ENCODE measurements at regions not wholly inside any gene's neighbourhood (a gene's known extent, or its start where the extent isn't known, plus 50 kb on each side); places are given as distances from the start of the nearest gene placed in this dataset.

DNA sequence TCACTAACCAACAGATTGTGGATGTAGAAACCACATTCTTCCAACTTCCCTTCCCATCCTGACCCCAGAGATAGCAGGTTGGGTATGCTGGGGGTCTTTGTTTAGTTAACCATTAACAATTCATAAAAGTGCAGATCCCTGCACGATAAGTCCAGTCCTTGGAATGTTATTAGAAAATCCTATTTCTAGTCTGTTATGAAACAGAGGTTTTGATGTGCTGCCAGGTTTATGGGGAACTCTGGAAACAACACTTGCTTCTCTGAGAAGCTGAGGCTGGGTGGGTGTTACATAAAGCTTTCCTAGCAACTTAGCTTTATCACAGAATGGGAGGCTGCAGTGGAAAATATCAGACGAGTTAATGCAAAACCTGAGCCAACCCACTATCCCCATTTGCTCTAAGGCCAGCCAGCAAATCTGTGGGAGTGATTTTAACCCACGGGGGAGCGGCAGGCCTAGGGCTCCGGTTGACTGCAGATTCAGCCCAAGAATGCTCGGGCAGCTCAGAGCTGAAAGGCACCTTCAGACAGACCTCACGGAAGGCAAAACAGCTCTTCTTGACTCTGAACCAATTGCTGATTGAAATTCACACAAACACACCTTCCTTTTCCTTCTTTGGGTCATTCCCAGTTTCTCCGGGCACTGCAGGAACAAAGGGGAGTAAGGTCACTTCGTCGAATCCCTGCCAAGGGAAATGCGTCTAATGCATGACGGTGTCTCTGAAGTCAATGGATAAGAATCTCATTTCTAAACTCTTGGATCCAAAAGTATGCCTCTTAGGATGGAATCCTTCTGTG is 111.7 kb upstream of the IRF2BP2 start (continued):
- TF ChIP-seq, protein P1, sequence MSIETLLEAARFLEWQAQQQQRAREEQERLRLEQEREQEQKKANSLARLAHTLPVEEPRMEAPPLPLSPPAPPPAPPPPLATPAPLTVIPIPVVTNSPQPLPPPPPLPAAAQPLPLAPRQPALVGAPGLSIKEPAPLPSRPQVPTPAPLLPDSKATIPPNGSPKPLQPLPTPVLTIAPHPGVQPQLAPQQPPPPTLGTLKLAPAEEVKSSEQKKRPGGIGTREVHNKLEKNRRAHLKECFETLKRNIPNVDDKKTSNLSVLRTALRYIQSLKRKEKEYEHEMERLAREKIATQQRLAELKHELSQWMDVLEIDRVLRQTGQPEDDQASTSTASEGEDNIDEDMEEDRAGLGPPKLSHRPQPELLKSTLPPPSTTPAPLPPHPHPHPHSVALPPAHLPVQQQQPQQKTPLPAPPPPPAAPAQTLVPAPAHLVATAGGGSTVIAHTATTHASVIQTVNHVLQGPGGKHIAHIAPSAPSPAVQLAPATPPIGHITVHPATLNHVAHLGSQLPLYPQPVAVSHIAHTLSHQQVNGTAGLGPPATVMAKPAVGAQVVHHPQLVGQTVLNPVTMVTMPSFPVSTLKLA (IDR thresholded peaks at IDR 0.05) = no peak
- TF ChIP-seq ZSCAN22 (CRISPR knock-in tag; IDR thresholded peaks at IDR 0.05) = no peak
- TF ChIP-seq SALL1 (CRISPR knock-in tag; IDR thresholded peaks at IDR 0.05) = peak; percentile 82
- no peak for TF ChIP-seq NCOA5 (CRISPR knock-in tag; IDR thresholded peaks at IDR 0.05)
- TF ChIP-seq ZNF12 (CRISPR knock-in tag; IDR thresholded peaks at IDR 0.05) = no peak
- no peak for TF ChIP-seq ZNF484 (CRISPR knock-in tag; IDR thresholded peaks at IDR 0.05; ENCODE audit: borderline replicate concordance, low read depth)
- TF ChIP-seq DPF2 (CRISPR knock-in tag; IDR thresholded peaks at IDR 0.05; ENCODE audit: borderline replicate concordance, low read depth) = no peak
- no peak for TF ChIP-seq NBN (conservative IDR thresholded peaks at IDR 0.05)
- TF ChIP-seq ELF4 (CRISPR knock-in tag; IDR thresholded peaks at IDR 0.05; ENCODE audit: borderline replicate concordance) = no peak; the same call in 1 of the 2 replicates
- TF ChIP-seq, protein P2, sequence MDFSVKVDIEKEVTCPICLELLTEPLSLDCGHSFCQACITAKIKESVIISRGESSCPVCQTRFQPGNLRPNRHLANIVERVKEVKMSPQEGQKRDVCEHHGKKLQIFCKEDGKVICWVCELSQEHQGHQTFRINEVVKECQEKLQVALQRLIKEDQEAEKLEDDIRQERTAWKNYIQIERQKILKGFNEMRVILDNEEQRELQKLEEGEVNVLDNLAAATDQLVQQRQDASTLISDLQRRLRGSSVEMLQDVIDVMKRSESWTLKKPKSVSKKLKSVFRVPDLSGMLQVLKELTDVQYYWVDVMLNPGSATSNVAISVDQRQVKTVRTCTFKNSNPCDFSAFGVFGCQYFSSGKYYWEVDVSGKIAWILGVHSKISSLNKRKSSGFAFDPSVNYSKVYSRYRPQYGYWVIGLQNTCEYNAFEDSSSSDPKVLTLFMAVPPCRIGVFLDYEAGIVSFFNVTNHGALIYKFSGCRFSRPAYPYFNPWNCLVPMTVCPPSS (IDR thresholded peaks at IDR 0.05) = no peak
- TF ChIP-seq, protein P3, sequence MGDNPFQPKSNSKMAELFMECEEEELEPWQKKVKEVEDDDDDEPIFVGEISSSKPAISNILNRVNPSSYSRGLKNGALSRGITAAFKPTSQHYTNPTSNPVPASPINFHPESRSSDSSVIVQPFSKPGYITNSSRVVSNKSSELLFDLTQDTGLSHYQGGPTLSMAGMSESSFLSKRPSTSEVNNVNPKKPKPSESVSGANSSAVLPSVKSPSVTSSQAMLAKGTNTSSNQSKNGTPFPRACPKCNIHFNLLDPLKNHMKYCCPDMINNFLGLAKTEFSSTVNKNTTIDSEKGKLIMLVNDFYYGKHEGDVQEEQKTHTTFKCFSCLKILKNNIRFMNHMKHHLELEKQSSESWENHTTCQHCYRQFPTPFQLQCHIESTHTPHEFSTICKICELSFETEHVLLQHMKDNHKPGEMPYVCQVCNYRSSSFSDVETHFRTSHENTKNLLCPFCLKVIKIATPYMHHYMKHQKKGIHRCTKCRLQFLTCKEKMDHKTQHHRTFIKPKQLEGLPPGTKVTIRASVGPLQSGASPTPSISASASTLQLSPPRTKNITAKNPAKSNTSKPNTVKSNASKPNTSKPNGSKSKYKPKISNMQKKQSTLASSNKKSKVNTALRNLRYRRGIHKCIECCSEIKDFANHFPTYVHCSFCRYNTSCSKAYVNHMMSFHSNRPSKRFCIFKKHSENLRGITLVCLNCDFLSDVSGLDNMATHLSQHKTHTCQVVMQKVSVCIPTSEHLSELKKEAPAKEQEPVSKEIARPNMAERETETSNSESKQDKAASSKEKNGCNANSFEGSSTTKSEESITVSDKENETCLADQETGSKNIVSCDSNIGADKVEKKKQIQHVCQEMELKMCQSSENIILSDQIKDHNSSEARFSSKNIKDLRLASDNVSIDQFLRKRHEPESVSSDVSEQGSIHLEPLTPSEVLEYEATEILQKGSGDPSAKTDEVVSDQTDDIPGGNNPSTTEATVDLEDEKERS (CRISPR knock-in tag; IDR thresholded peaks at IDR 0.05) = no peak
- TF ChIP-seq ZNF101 (CRISPR knock-in tag; IDR thresholded peaks at IDR 0.05; ENCODE audit: borderline replicate concordance, low read depth) = no peak
- peak; percentile 82 for TF ChIP-seq ARNTL (CRISPR knock-in tag; IDR thresholded peaks at IDR 0.05)
- peak; percentile 76 for TF ChIP-seq ZNF614 (CRISPR knock-in tag; IDR thresholded peaks at IDR 0.05; ENCODE audit: borderline replicate concordance)
- TF ChIP-seq, protein P4, sequence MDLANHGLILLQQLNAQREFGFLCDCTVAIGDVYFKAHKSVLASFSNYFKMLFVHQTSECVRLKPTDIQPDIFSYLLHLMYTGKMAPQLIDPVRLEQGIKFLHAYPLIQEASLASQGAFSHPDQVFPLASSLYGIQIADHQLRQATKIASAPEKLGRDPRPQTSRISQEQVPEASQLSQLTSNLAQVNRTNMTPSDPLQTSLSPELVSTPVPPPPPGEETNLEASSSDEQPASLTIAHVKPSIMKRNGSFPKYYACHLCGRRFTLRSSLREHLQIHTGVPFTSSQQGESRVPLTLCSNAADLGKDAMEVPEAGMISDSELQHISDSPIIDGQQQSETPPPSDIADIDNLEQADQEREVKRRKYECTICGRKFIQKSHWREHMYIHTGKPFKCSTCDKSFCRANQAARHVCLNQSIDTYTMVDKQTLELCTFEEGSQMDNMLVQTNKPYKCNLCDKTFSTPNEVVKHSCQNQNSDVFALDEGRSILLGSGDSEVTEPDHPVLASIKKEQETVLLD (CRISPR knock-in tag; IDR thresholded peaks at IDR 0.05; ENCODE audit: low read depth) = no peak
- TF ChIP-seq, protein P5, sequence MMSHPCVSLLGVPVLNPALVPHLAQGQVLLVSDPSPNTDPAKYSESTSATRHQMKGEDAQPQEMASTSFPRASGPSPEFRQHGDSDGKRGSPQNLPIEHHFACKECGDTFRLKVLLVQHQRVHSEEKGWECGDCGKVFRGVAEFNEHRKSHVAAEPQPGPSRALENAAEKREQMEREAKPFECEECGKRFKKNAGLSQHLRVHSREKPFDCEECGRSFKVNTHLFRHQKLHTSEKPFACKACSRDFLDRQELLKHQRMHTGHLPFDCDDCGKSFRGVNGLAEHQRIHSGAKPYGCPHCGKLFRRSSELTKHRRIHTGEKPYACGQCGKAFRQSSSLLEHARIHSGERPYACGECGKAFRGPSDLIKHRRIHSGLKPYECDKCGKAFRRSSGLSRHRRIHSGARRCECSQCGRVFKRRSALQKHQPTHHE (CRISPR knock-in tag; IDR thresholded peaks at IDR 0.05; ENCODE audit: borderline replicate concordance) = peak; percentile 81; the same call in 1 of the 2 replicates
- TF ChIP-seq FOXK1 (CRISPR knock-in tag; IDR thresholded peaks at IDR 0.05; ENCODE audit: borderline replicate concordance, low read depth) = peak; percentile 73; the same call in 1 of the 2 replicates
- TF ChIP-seq RAD51 (IDR thresholded peaks at IDR 0.05; ENCODE audit: borderline replicate concordance) = no peak
- peak; percentile 29; the same call in 1 of the 2 replicates for TF ChIP-seq MYC (CRISPR knock-in tag; IDR thresholded peaks at IDR 0.05; ENCODE audit: borderline replicate concordance)
